CD4-positive, alpha-beta memory T cell (primary cell): ENCODE measurements at regions not wholly inside any gene's neighbourhood (a gene's known extent, or its start where the extent isn't known, plus 50 kb on each side); places are given as distances from the start of the nearest gene placed in this dataset.
"Not testable (repeated sequence)": the region's sequence is repeated elsewhere in the genome, so short reads cannot be mapped to it uniquely, and the experiment has no call there.

Experiments
- CTCF ChIA-PET: fragments of 350-600 bp; sonication (Branson Sonifier 250); formaldehyde crosslinking; loops from one replicate; lab custom pipeline; 2021; ENCODE audit warnings: inconsistent platforms; ENCODE audit not compliant: partially characterized antibody; lab: Charles Lee
- POLR2A ChIA-PET: fragments of 350-600 bp; sonication (Branson Sonifier 250); formaldehyde crosslinking; loops from one replicate; lab custom pipeline; 2021; ENCODE audit not compliant: partially characterized antibody; lab: Charles Lee
- DNase-seq, 5 donors: peaks; one replicate each; pipeline versions ENCODE4 v3.0.0 to v3.0.0-alpha.2; 2020 to 2022; ENCODE audit warnings: mixed read lengths in 1 of 5
- H3K27ac ChIP-seq: one replicate; pipeline ENCODE4 v1.7.0; 2013; ENCODE audit warnings: low read depth, low read length
- H3K27me3 ChIP-seq: 2 replicates; pipeline ENCODE4 v1.7.0; 2013; ENCODE audit warnings: mild to moderate bottlenecking, low read length, moderate library complexity; ENCODE audit not compliant: insufficient read depth
- H3K36me3 ChIP-seq: 2 replicates; pipeline ENCODE4 v1.7.0; 2013; ENCODE audit warnings: mild to moderate bottlenecking, low read length, moderate library complexity; ENCODE audit not compliant: insufficient read depth
- H3K4me1 ChIP-seq: 2 replicates; pipeline ENCODE4 v1.7.0; 2013; ENCODE audit warnings: mild to moderate bottlenecking, low read length, moderate library complexity; ENCODE audit not compliant: insufficient read depth
- H3K4me3 ChIP-seq, 2 donors: one replicate each; pipeline ENCODE4 v1.7.0; 2013; ENCODE audit warnings: low read length in 2 of 2, mild to moderate bottlenecking in 1 of 2
- H3K9me3 ChIP-seq, 2 donors: one replicate each; pipeline ENCODE4 v1.7.0; 2013; ENCODE audit warnings: low read length in 2 of 2, control low read depth in 1 of 2; ENCODE audit not compliant: control insufficient read depth in 1 of 2
- H3K27ac Mint-ChIP-seq, 7 donors: one replicate each; pipeline ENCODE4 v1.8.0; 2020 to 2021; ENCODE audit warnings: mixed read lengths in 7 of 7, mild to moderate bottlenecking in 6 of 7, inconsistent platforms in 3 of 7, moderate library complexity in 3 of 7
- H3K27me3 Mint-ChIP-seq, 2 donors: one replicate each; pipeline ENCODE4 v1.8.0; 2020 to 2021; ENCODE audit warnings: mixed read lengths in 2 of 2
- H3K36me3 Mint-ChIP-seq, 2 donors: one replicate each; pipeline ENCODE4 v1.8.0; 2020 to 2021; ENCODE audit warnings: mixed read lengths in 2 of 2, inconsistent platforms in 1 of 2, mild to moderate bottlenecking in 1 of 2
- H3K4me1 Mint-ChIP-seq, 4 donors: one replicate each; pipeline ENCODE4 v1.8.0; 2020 to 2021; ENCODE audit warnings: mixed read lengths in 4 of 4, mild to moderate bottlenecking in 1 of 4
- H3K4me3 Mint-ChIP-seq, 8 donors: one replicate each; pipeline ENCODE4 v1.8.0; 2020 to 2021; ENCODE audit warnings: mixed read lengths in 8 of 8, mild to moderate bottlenecking in 7 of 8, moderate library complexity in 6 of 8, inconsistent platforms in 3 of 8
- H3K9me3 Mint-ChIP-seq, 8 donors: one replicate each; pipeline ENCODE4 v1.8.0; 2020 to 2021; ENCODE audit warnings: mixed read lengths in 8 of 8, mild to moderate bottlenecking in 5 of 8, inconsistent platforms in 3 of 8, moderate library complexity in 1 of 8
- intact Hi-C: fragments of 100-400 bp; cut with micrococcal nuclease; formaldehyde crosslinking; loops from one replicate; pipeline ENCODE4 v1.15.1; 2023

DNA sequence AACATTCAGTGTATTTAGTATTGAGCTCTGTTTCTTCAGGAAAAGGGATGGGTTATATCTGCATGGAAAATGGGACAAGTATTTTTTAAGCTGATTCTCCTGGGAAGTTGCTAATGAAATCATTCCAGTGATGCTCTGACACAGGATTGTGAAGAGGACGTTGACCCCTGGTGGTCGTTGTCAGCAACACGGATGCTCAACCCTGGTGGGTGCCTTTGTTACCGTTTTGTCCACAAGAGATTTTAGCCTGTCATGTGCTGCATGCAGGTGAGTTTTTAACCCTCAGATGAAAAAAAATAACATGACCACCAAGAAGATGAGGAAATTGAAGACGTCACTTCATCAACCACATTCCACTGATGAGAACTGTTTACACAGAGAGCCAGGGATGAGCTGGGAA, 1186.1 kb downstream of the TMEM121 start:
- H3K36me3 Mint-ChIP-seq, H3K4me3 ChIP-seq, H3K27ac ChIP-seq, H3K27me3 ChIP-seq, DNase-seq, H3K9me3 Mint-ChIP-seq, H3K36me3 ChIP-seq, H3K4me1 ChIP-seq, H3K4me3 Mint-ChIP-seq, POLR2A ChIA-PET, H3K27me3 Mint-ChIP-seq, H3K9me3 ChIP-seq, H3K4me1 Mint-ChIP-seq, H3K27ac Mint-ChIP-seq: not testable (repeated sequence)
- CTCF ChIA-PET = interaction anchor here (1.0 to 1.8 kb wide), 5 partner anchors 50 to 79 kb away, joined by 3 to 9 read pairs (median 3); no protein-coding TSS in a partner anchor
- intact Hi-C loops = loop anchor here (10.0 kb wide), 1 partner anchor 52 kb away; no protein-coding TSS in a partner anchor

DNA sequence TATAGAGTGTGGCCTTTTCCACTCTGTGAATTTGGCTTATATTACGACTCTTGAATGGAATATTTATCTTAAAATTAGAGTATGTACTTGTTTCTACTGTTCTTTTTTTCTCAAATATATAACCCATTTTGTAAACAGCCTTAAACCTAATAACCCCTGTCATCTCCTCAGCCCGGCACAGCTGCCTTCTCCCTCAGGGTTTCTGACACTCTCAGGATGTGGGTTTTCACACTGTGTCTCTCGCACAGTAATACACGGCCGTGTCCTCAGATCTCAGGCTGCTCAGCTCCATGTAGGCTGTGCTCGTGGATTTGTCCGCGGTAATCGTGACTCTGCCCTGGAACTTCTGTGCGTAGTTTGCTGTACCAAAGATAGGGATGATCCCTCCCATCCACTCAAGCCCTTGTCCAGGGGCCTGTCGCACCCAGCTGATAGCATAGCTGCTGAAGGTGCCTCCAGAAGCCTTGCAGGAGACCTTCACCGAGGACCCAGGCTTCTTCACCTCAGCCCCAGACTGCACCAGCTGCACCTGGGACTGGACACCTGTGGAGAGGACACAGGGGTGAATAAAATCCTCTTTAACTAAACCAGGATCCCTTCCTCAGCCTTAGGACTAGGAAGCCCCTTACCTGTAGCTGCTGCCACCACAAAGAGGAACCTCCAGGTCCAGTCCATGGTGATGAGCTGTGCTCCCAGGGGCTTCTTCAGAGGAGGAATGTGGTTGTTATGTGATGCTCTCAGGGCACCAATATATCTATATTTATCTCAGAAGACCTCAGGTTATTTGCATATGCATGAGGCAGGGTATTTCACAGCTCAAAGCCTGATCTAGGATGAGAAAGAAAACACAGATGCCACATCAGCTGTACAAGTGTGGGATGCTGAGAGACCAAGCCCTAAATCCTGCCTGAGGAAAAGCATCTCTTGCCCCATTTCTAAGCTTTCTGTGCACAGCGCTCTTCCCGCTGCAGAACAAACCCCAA, 1188.4 kb downstream of the TMEM121 start:
- H3K27me3 Mint-ChIP-seq, H3K27ac ChIP-seq, H3K4me3 Mint-ChIP-seq, H3K9me3 ChIP-seq, POLR2A ChIA-PET, H3K36me3 ChIP-seq, H3K27me3 ChIP-seq, H3K9me3 Mint-ChIP-seq, H3K36me3 Mint-ChIP-seq, H3K4me3 ChIP-seq: not testable (repeated sequence)
- Mint-ChIP-seq H3K4me1 (peaks cover 0 to 24% (median 12%) of the 10 kb centered on the region in 4 donors), H3K27ac (peak overlapping the region in 2 of 7 donors; percentile 32 to 42)
- intact Hi-C loops = loop anchor here (10.0 kb wide), 1 partner anchor 50 kb away; no protein-coding TSS in a partner anchor
- peak in 2 of 5 donors; percentile 22 to 35 for DNase-seq
- CTCF ChIA-PET = interaction anchor here (1.2 kb wide), 1 partner anchor 27 kb away, joined by 3 read pairs; no protein-coding TSS in a partner anchor
- peaks cover 12% of the 10 kb centered on the region for H3K4me1 ChIP-seq

DNA sequence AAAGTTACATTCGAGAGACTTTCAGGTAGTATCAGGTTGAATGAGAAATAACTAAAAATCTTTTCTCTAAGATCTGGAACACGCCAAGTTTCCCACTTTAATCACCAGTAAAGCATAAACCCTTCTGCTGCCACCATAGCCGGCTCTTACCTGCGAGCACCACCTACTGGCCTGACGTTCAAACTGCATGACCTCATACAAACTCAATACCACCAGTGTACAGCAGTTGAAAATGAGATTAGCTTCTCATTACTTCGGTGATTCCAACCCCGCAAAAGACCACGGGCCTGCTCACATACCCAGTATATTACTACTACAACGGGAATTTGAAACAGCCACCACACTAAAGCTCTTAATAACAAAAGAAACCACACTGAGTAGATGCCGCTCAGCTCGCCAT, 1191.2 kb downstream of the TMEM121 start:
- H3K9me3 Mint-ChIP-seq, H3K27me3 ChIP-seq, DNase-seq, H3K4me3 Mint-ChIP-seq, H3K27me3 Mint-ChIP-seq, H3K27ac Mint-ChIP-seq, H3K9me3 ChIP-seq, POLR2A ChIA-PET, H3K4me3 ChIP-seq, H3K36me3 Mint-ChIP-seq, CTCF ChIA-PET, H3K36me3 ChIP-seq, H3K27ac ChIP-seq: not testable (repeated sequence)
- H3K4me1 Mint-ChIP-seq = peaks cover 0 to 45% (median 18%) of the 10 kb centered on the region in 4 donors
- H3K4me1 ChIP-seq = peaks cover 17% of the 10 kb centered on the region
- intact Hi-C loops = loop anchor here (10.0 kb wide), 1 partner anchor 47 kb away; no protein-coding TSS in a partner anchor

- H3K9me3 ChIP-seq, POLR2A ChIA-PET, H3K27me3 Mint-ChIP-seq, H3K36me3 ChIP-seq, H3K27ac ChIP-seq, H3K36me3 Mint-ChIP-seq, H3K9me3 Mint-ChIP-seq, H3K4me3 ChIP-seq, H3K27me3 ChIP-seq: not testable (repeated sequence)
- peaks cover 26% of the 10 kb centered on the region for H3K4me1 ChIP-seq
- H3K27ac Mint-ChIP-seq = peak overlapping the region in 5 of 7 donors; percentile 55 to 81 (median 64)
- CTCF ChIA-PET = interaction anchor here (0.8 to 1.8 kb wide), 3 partner anchors 70 to 211 kb away, joined by 3 to 7 read pairs (median 3); no protein-coding TSS in a partner anchor
- intact Hi-C loops = loop anchor here (5.0 to 10.0 kb wide), 2 partner anchors 45 to 58 kb away; no protein-coding TSS in a partner anchor
- peak in 4 of 5 donors; percentile 37 to 56 (median 39) for DNase-seq
- H3K4me1 Mint-ChIP-seq = peaks cover 0 to 65% (median 25%) of the 10 kb centered on the region in 4 donors
- peak overlapping the region in 4 of 8 donors; percentile 22 to 83 (median 51) for H3K4me3 Mint-ChIP-seq
Observed at GRCh38 chr14:106719880-106720279, 1193.5 kb downstream of the TMEM121 start.

DNA sequence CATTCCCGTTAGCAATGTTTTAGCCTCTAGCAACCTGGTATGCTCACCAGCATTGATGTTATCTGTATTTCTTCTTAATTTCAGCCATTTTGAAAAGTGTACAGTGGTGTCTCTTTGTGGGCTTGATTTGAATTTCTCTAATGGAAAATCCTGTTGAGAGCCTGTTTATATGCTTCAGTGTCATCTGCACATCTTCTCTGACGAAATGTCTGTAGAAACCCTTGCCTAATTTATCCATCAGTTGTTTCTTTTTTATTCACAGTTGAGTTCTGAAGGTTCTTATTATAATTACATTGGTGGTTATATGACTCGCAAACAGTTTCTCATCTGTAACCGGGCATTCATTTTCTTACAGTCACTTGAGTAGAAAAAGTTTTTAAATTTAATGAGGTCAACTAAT, 1195.5 kb downstream of the TMEM121 start:
- DNase-seq, H3K27me3 ChIP-seq, POLR2A ChIA-PET, H3K27me3 Mint-ChIP-seq, H3K4me3 ChIP-seq, H3K4me3 Mint-ChIP-seq, H3K36me3 ChIP-seq, CTCF ChIA-PET, H3K9me3 ChIP-seq, H3K9me3 Mint-ChIP-seq, H3K27ac ChIP-seq, H3K36me3 Mint-ChIP-seq: not testable (repeated sequence)
- intact Hi-C loops = loop anchor here (5.0 kb wide), 1 partner anchor 60 kb away; no protein-coding TSS in a partner anchor
- Mint-ChIP-seq H3K27ac (peak overlapping the region in 3 of 7 donors; percentile 17 to 81 (median 53)), H3K4me1 (peaks cover 0 to 74% (median 24%) of the 10 kb centered on the region in 4 donors)
- peaks cover 26% of the 10 kb centered on the region for H3K4me1 ChIP-seq

GRCh38 chr14:106722813-106723687, 1196.7 kb downstream of the TMEM121 start:
- H3K27me3 ChIP-seq, H3K36me3 ChIP-seq, H3K27me3 Mint-ChIP-seq, CTCF ChIA-PET, H3K27ac ChIP-seq, H3K4me3 ChIP-seq, H3K36me3 Mint-ChIP-seq, H3K9me3 ChIP-seq, POLR2A ChIA-PET, H3K9me3 Mint-ChIP-seq: not testable (repeated sequence)
- intact Hi-C loops = loop anchor here (5.0 kb wide), 1 partner anchor 61 kb away; no protein-coding TSS in a partner anchor
- Mint-ChIP-seq H3K4me1 (peaks cover 0 to 78% (median 26%) of the 10 kb centered on the region in 4 donors), H3K4me3 (peak overlapping the region in 4 of 8 donors; percentile 47 to 76 (median 65)), H3K27ac (peak overlapping the region in 5 of 7 donors; percentile 73 to 91 (median 81))
- H3K4me1 ChIP-seq = peaks cover 31% of the 10 kb centered on the region
- DNase-seq = peak in 4 of 5 donors; percentile 39 to 57 (median 43)
